Sigmoid colon (tissue), 4 donors: ENCODE measurements at regions not wholly inside any gene's neighbourhood (a gene's known extent, or its start where the extent isn't known, plus 50 kb on each side); places are given as distances from the start of the nearest gene placed in this dataset.

ENCODE experiments used
- CTCF ChIP-seq, 4 experiments: fragments of 450-650 bp in 3 of 4; fragments of 200-600 bp in 1 of 4; IDR thresholded peaks; one replicate each; pipeline ENCODE4 v1.5.1; 2016 to 2019; ENCODE audit warnings: antibody characterized with exemption in 4 of 4, mild to moderate bottlenecking in 3 of 4, moderate library complexity in 2 of 4
- EP300 ChIP-seq, 4 donors: sonication (generic); formaldehyde crosslinking; IDR thresholded peaks; one replicate each; pipeline ENCODE4 v1.6.1; 2017; ENCODE audit warnings: antibody characterized with exemption in 4 of 4
- POLR2A ChIP-seq, 2 donors: fragments of 450-650 bp; IDR thresholded peaks; one replicate each; pipeline ENCODE4 v1.6.1; 2016; ENCODE audit warnings: antibody characterized with exemption in 2 of 2, mild to moderate bottlenecking in 2 of 2, moderate library complexity in 2 of 2

- no peak for TF ChIP-seq CTCF (IDR thresholded peaks at IDR 0.05)
- no peak for TF ChIP-seq POLR2A (IDR thresholded peaks at IDR 0.05)
- TF ChIP-seq EP300 (IDR thresholded peaks at IDR 0.05) = no peak
Measured at GRCh38 chr2:240304746-240305161, 130.7 kb upstream of the GPC1 start.
